HG02678 (cell line): ENCODE measurements at regions not wholly inside any gene's neighbourhood (a gene's known extent, or its start where the extent isn't known, plus 50 kb on each side); places are given as distances from the start of the nearest gene placed in this dataset.
"Not testable (repeated sequence)": the region's sequence is repeated elsewhere in the genome, so short reads cannot be mapped to it uniquely, and the experiment has no call there.

Source experiments
- ATAC-seq: cut with Tn5 transposase; IDR thresholded peaks from one replicate; pipeline ENCODE4 v1.9.1; 2021; ENCODE audit warnings: mild to moderate bottlenecking, moderate library complexity; ENCODE audit not compliant: unreplicated experiment

GRCh38 chr12:75812271-75813018 lies 219.1 kb downstream of the PHLDA1 start:
- ATAC-seq: no peak

GRCh38 chr12:75809746-75810145 lies 221.8 kb downstream of the PHLDA1 start:
- no peak for ATAC-seq

GRCh38 chr12:75807494-75807893 lies 224.1 kb downstream of the PHLDA1 start:
- no peak for ATAC-seq

- ATAC-seq: no peak
Observed at GRCh38 chr12:75805905-75806304, 225.7 kb downstream of the PHLDA1 start.

GRCh38 chr12:75805320-75805719 lies 226.3 kb downstream of the PHLDA1 start:
- no peak for ATAC-seq

GRCh38 chr12:75798136-75798926 lies 233.2 kb downstream of the PHLDA1 start:
- no peak for ATAC-seq

- ATAC-seq: no peak
Observed at GRCh38 chr12:75795125-75795524, 236.5 kb downstream of the PHLDA1 start.

GRCh38 chr12:75792687-75793086 lies 238.9 kb downstream of the PHLDA1 start:
- no peak for ATAC-seq

- no peak for ATAC-seq
Observed at GRCh38 chr12:75790219-75790618, 241.4 kb downstream of the PHLDA1 start.

- not testable (repeated sequence) for ATAC-seq
Observed at GRCh38 chr12:75787146-75787545, 244.4 kb downstream of the PHLDA1 start.

GRCh38 chr12:75786070-75786469 lies 245.5 kb downstream of the PHLDA1 start:
- no peak for ATAC-seq

GRCh38 chr12:75784591-75784990 lies 247.0 kb downstream of the PHLDA1 start:
- no peak for ATAC-seq

GRCh38 chr12:75783093-75783877 lies 248.3 kb downstream of the PHLDA1 start:
- no peak for ATAC-seq

- no peak for ATAC-seq
Observed at GRCh38 chr12:75782069-75782581, 249.5 kb downstream of the PHLDA1 start.

GRCh38 chr12:75781532-75782046 lies 250.0 kb downstream of the PHLDA1 start:
- ATAC-seq: no peak

GRCh38 chr12:75779891-75780496 lies 251.6 kb downstream of the PHLDA1 start:
- ATAC-seq: no peak

GRCh38 chr12:75774261-75775052 lies 257.1 kb downstream of the PHLDA1 start:
- ATAC-seq: peak; percentile 61

GRCh38 chr12:75773377-75773776 lies 258.2 kb downstream of the PHLDA1 start:
- no peak for ATAC-seq

GRCh38 chr12:75771023-75771422 lies 259.6 kb upstream of the KRR1 start:
- ATAC-seq: no peak

- ATAC-seq: no peak
Observed at GRCh38 chr12:75767957-75768356, 256.5 kb upstream of the KRR1 start.
